Common myeloid progenitor, CD34-positive (primary cell): ENCODE measurements at regions not wholly inside any gene's neighbourhood (a gene's known extent, or its start where the extent isn't known, plus 50 kb on each side); places are given as distances from the start of the nearest gene placed in this dataset.

Source experiments
- CTCF ChIA-PET: fragments of 350-600 bp; sonication (Branson Sonifier 250); formaldehyde crosslinking; loops from one replicate; lab custom pipeline; 2021; ENCODE audit warnings: antibody characterized with exemption; lab: Charles Lee
- POLR2A ChIA-PET: fragments of 350-600 bp; sonication (Branson Sonifier 250); formaldehyde crosslinking; loops from one replicate; lab custom pipeline; 2021; ENCODE audit warnings: antibody characterized with exemption; lab: Charles Lee
- DNase-seq, 3 donors: peaks; one replicate each; pipeline versions ENCODE4 v3.0.0 to v3.0.0-alpha.2; 2013
- H3K27ac ChIP-seq, 2 experiments: 1 replicate in 1 of 2; 2 replicates in 1 of 2; pipeline ENCODE4 v1.7.0; 2013; ENCODE audit warnings: inconsistent platforms in 2 of 2, low read length in 2 of 2, mild to moderate bottlenecking in 2 of 2, low read depth in 1 of 2, moderate library complexity in 1 of 2; ENCODE audit not compliant: severe bottlenecking in 2 of 2, insufficient read depth in 1 of 2, poor library complexity in 1 of 2
- H3K27me3 ChIP-seq, 5 experiments: replicated peaks in 2 of 5; 1 replicate in 3 of 5; 2 replicates in 2 of 5; pipeline versions ENCODE4 v1.6.1 to v1.7.0; 2013; ENCODE audit warnings: low read length in 4 of 5, mild to moderate bottlenecking in 2 of 5, moderate library complexity in 2 of 5, inconsistent platforms in 1 of 5; ENCODE audit not compliant: insufficient read depth in 5 of 5, control insufficient read depth in 4 of 5
- H3K36me3 ChIP-seq, 4 experiments: 1 replicate in 2 of 4; 2 replicates in 2 of 4; pipeline versions ENCODE4 v1.6.1 to v1.7.0; 2013; ENCODE audit warnings: low read length in 3 of 4, control low read depth in 1 of 4, mild to moderate bottlenecking in 1 of 4; ENCODE audit not compliant: control insufficient read depth in 4 of 4, insufficient read depth in 4 of 4
- H3K4me1 ChIP-seq, 4 experiments: 1 replicate in 3 of 4; 2 replicates in 1 of 4; pipeline versions ENCODE4 v1.6.1 to v1.7.1; 2013; ENCODE audit warnings: low read length in 3 of 4, mild to moderate bottlenecking in 3 of 4, control low read depth in 1 of 4, inconsistent platforms in 1 of 4, moderate library complexity in 1 of 4; ENCODE audit not compliant: control insufficient read depth in 4 of 4, insufficient read depth in 4 of 4; ENCODE audit errors: control extremely low read depth in 1 of 4
- H3K4me3 ChIP-seq, 7 experiments: 1 replicate in 4 of 7; 2 replicates in 3 of 7; pipeline versions ENCODE4 v1.5.1 to v1.7.0; 2013; ENCODE audit warnings: mild to moderate bottlenecking in 7 of 7, low read length in 6 of 7, moderate library complexity in 6 of 7, inconsistent platforms in 2 of 7, low read depth in 2 of 7, control low read depth in 1 of 7; ENCODE audit not compliant: insufficient read depth in 4 of 7, control insufficient read depth in 1 of 7; ENCODE audit errors: extremely low read depth in 1 of 7
- H3K9me3 ChIP-seq, 5 experiments: 1 replicate in 4 of 5; 2 replicates in 1 of 5; pipeline versions ENCODE4 v1.6.1 to v1.7.1; 2013; ENCODE audit warnings: low read length in 4 of 5, mild to moderate bottlenecking in 2 of 5, inconsistent platforms in 1 of 5, low read depth in 1 of 5, moderate library complexity in 1 of 5; ENCODE audit not compliant: control insufficient read depth in 4 of 5, insufficient read depth in 2 of 5; ENCODE audit errors: control extremely low read depth in 1 of 5
- WGBS: methylation state at CpG from one replicate; pipeline ENCODE4 v1.1.5; 2013; ENCODE audit not compliant: insufficient coverage; 5-methylcytosine and 5-hydroxymethylcytosine counted together

- POLR2A ChIA-PET = no interaction called here
- CTCF ChIA-PET = no interaction called here
- Histone ChIP-seq H3K27me3 (peaks cover 0 to 7% (median 0%) of the 10 kb centered on the region in 5 experiments), H3K27ac (no peak overlapping the region), H3K36me3 (no peaks in the 10 kb centered on the region), H3K4me3 (no peak overlapping the region), H3K4me1 (no peaks in the 10 kb centered on the region), H3K9me3 (peaks cover 0 to 1% (median 0%) of the 10 kb centered on the region in 5 experiments)
- 94% methylated on average over 2 of the region's 3 CpGs for WGBS
- no peak for DNase-seq
Measured at GRCh38 chr20:48100483-48100882, 315.2 kb upstream of the SULF2 start.

- peaks cover 0 to 6% (median 0%) of the 10 kb centered on the region in 5 experiments for H3K27me3 ChIP-seq
- H3K4me1 ChIP-seq = no peaks in the 10 kb centered on the region
- H3K27ac ChIP-seq = no peak overlapping the region
- no peaks in the 10 kb centered on the region for H3K9me3 ChIP-seq
- ChIA-PET POLR2A (no interaction called here), CTCF (no interaction called here)
- no peak for DNase-seq
- 66% methylated on average over 4 of the region's 4 CpGs for WGBS
- H3K36me3 ChIP-seq = no peaks in the 10 kb centered on the region
- no peak overlapping the region for H3K4me3 ChIP-seq
Measured at GRCh38 chr20:48098866-48099265, 313.6 kb upstream of the SULF2 start.

- H3K36me3 ChIP-seq = no peaks in the 10 kb centered on the region
- ChIA-PET CTCF (no interaction called here), POLR2A (no interaction called here)
- WGBS = 95% methylated on average over 2 of the region's 2 CpGs
- no peaks in the 10 kb centered on the region for H3K9me3 ChIP-seq
- H3K4me1 ChIP-seq = no peaks in the 10 kb centered on the region
- H3K4me3 ChIP-seq = no peak overlapping the region
- no peak for DNase-seq
- H3K27ac ChIP-seq = no peak overlapping the region
- peaks cover 0 to 6% (median under 1%) of the 10 kb centered on the region in 5 experiments for H3K27me3 ChIP-seq
Measured at GRCh38 chr20:48098099-48098498, 312.8 kb upstream of the SULF2 start.

- POLR2A ChIA-PET = no interaction called here
- Histone ChIP-seq H3K27ac (no peak overlapping the region), H3K4me1 (no peaks in the 10 kb centered on the region), H3K9me3 (no peaks in the 10 kb centered on the region), H3K4me3 (no peak overlapping the region), H3K36me3 (no peaks in the 10 kb centered on the region), H3K27me3 (peaks cover 0 to 6% (median 2%) of the 10 kb centered on the region in 5 experiments)
- CTCF ChIA-PET = no interaction called here
- no peak for DNase-seq
- 99% methylated on average over 8 of the region's 10 CpGs for WGBS
Measured at GRCh38 chr20:48096957-48097890, 311.9 kb upstream of the SULF2 start.

- 96% methylated on average over 10 of the region's 12 CpGs for WGBS
- H3K4me3 ChIP-seq = no peak overlapping the region
- no peaks in the 10 kb centered on the region for H3K36me3 ChIP-seq
- peaks cover 0 to 6% (median 2%) of the 10 kb centered on the region in 5 experiments for H3K27me3 ChIP-seq
- no peaks in the 10 kb centered on the region for H3K4me1 ChIP-seq
- no peaks in the 10 kb centered on the region for H3K9me3 ChIP-seq
- no peak overlapping the region for H3K27ac ChIP-seq
- ChIA-PET POLR2A (no interaction called here), CTCF (no interaction called here)
- no peak for DNase-seq
Measured at GRCh38 chr20:48096212-48096875, 311.1 kb upstream of the SULF2 start.

- 95% methylated on average over 5 of the region's 7 CpGs for WGBS
- ChIA-PET POLR2A (no interaction called here), CTCF (no interaction called here)
- Histone ChIP-seq H3K27me3 (peaks cover 0 to 4% (median 2%) of the 10 kb centered on the region in 5 experiments), H3K4me1 (no peaks in the 10 kb centered on the region), H3K4me3 (no peak overlapping the region), H3K9me3 (no peaks in the 10 kb centered on the region), H3K36me3 (no peaks in the 10 kb centered on the region), H3K27ac (no peak overlapping the region)
- DNase-seq = no peak
Measured at GRCh38 chr20:48094944-48095343, 309.7 kb upstream of the SULF2 start.

GRCh38 chr20:48094196-48094749 lies 309.0 kb upstream of the SULF2 start:
- DNase-seq = no peak
- Histone ChIP-seq H3K4me1 (no peaks in the 10 kb centered on the region), H3K9me3 (no peaks in the 10 kb centered on the region), H3K4me3 (no peak overlapping the region), H3K36me3 (no peaks in the 10 kb centered on the region), H3K27ac (no peak overlapping the region), H3K27me3 (peaks cover 0 to 2% (median under 1%) of the 10 kb centered on the region in 5 experiments)
- ChIA-PET POLR2A (no interaction called here), CTCF (no interaction called here)
- WGBS = 93% methylated on average over 3 of the region's 5 CpGs
